H1 (cell line): ENCODE measurements at regions not wholly inside any gene's neighbourhood (a gene's known extent, or its start where the extent isn't known, plus 50 kb on each side); places are given as distances from the start of the nearest gene placed in this dataset.

Source experiments
- CTCF ChIA-PET: fragments of 300-600 bp; sonication (Branson Sonifier 250); formaldehyde crosslinking; loops from one replicate; lab custom pipeline; 2021; ENCODE audit not compliant: partially characterized antibody; lab: Charles Lee
- POLR2A ChIA-PET: fragments of 300-600 bp; sonication (Branson Sonifier 250); formaldehyde crosslinking; loops from one replicate; lab custom pipeline; 2021; ENCODE audit warnings: inconsistent platforms; ENCODE audit not compliant: partially characterized antibody; lab: Charles Lee
- DNase-seq, 2 experiments: peaks; one replicate each; pipeline versions ENCODE4 v3.0.0 to v3.0.0-alpha.2; 2010 to 2022; ENCODE audit warnings: low spot score in 2 of 2, low read depth in 1 of 2, mixed read lengths in 1 of 2
- FAIRE-seq: peaks from 2 replicates; lab custom pipeline; 2011; peaks lifted over from hg19 to GRCh38; lab: Jason Lieb, UNC
- H2AFZ ChIP-seq: 2 replicates; pipeline ENCODE4 v1.8.1; 2012; ENCODE audit warnings: low read length, inconsistent platforms
- H2AK5ac ChIP-seq: 2 replicates; pipeline ENCODE4 v1.6.1; 2013; ENCODE audit warnings: low read depth, low read length
- H2BK120ac ChIP-seq: replicated peaks from 2 replicates; pipeline ENCODE3; 2013; ENCODE audit warnings: low read depth, low read length, inconsistent platforms
- H2BK12ac ChIP-seq: 2 replicates; pipeline ENCODE4 v1.6.1; 2013; ENCODE audit warnings: low read depth, low read length
- H2BK15ac ChIP-seq: 2 replicates; pipeline ENCODE4 v1.6.1; 2013; ENCODE audit warnings: low read length
- H2BK20ac ChIP-seq: 2 replicates; pipeline ENCODE4 v1.6.1; 2013; ENCODE audit warnings: low read length
- H2BK5ac ChIP-seq: 2 replicates; pipeline ENCODE4 v1.6.1; 2013; ENCODE audit warnings: low read depth, low read length
- H3K14ac ChIP-seq: 2 replicates; pipeline ENCODE4 v1.6.1; 2013; ENCODE audit warnings: inconsistent platforms; ENCODE audit not compliant: insufficient read length
- H3K18ac ChIP-seq: 2 replicates; pipeline ENCODE4 v1.6.1; 2013; ENCODE audit warnings: low read length; ENCODE audit errors: extremely low read depth
- H3K23ac ChIP-seq: 2 replicates; pipeline ENCODE4 v1.6.1; 2013; ENCODE audit warnings: inconsistent platforms; ENCODE audit not compliant: insufficient read length
- H3K23me2 ChIP-seq: 2 replicates; pipeline ENCODE4 v1.6.1; 2013; ENCODE audit warnings: low read depth, low read length
- H3K27ac ChIP-seq: 2 replicates; pipeline ENCODE4 v1.6.1; 2011; ENCODE audit warnings: low read depth, low read length, inconsistent platforms
- H3K27me3 ChIP-seq, 4 experiments: replicated peaks in 1 of 4; 1 replicate in 1 of 4; 2 replicates in 3 of 4; pipeline versions ENCODE4 v1.6.1 to v1.8.1; 2011 to 2013; ENCODE audit warnings: low read length in 3 of 4, mild to moderate bottlenecking in 3 of 4, inconsistent platforms in 2 of 4, mixed read lengths in 2 of 4, moderate library complexity in 1 of 4; ENCODE audit not compliant: control insufficient read depth in 3 of 4, insufficient read depth in 3 of 4; ENCODE audit errors: extremely low read depth in 1 of 4
- H3K36me3 ChIP-seq, 4 experiments: 2 replicates each; pipeline versions ENCODE4 v1.6.1 to v1.8.1; 2011 to 2013; ENCODE audit warnings: mild to moderate bottlenecking in 4 of 4, low read length in 3 of 4, moderate library complexity in 2 of 4, control low read depth in 1 of 4, inconsistent platforms in 1 of 4; ENCODE audit not compliant: insufficient read depth in 4 of 4, control insufficient read depth in 2 of 4
- H3K4ac ChIP-seq: replicated peaks from 2 replicates; pipeline ENCODE3; 2013; ENCODE audit warnings: low read length, low read depth, mixed read lengths, inconsistent platforms; ENCODE audit not compliant: insufficient read length
- H3K4me1 ChIP-seq, 4 experiments: replicated peaks in 1 of 4; 1 replicate in 1 of 4; 2 replicates in 3 of 4; pipeline versions ENCODE4 v1.6.1 to v1.8.1; 2011 to 2013; ENCODE audit warnings: low read length in 3 of 4, inconsistent platforms in 2 of 4, mixed read lengths in 1 of 4; ENCODE audit not compliant: insufficient read depth in 4 of 4, control insufficient read depth in 3 of 4
- H3K4me2 ChIP-seq, 2 experiments: 2 replicates each; pipeline versions ENCODE4 v1.6.1 to v1.8.1; 2011 to 2013; ENCODE audit warnings: low read depth in 2 of 2, low read length in 2 of 2, control low read depth in 1 of 2, inconsistent platforms in 1 of 2, mild to moderate bottlenecking in 1 of 2; ENCODE audit not compliant: insufficient read depth in 1 of 2
- H3K4me3 ChIP-seq, 4 experiments: fragments of 200-600, 300-600 bp in 1 of 4; sonication (generic), shearing (Covaris generic), sonication (Bioruptor Twin) in 1 of 4; 2 replicates each; pipeline versions ENCODE4 v1.5.1 to v1.8.1; 2011 to 2016; ENCODE audit warnings: low read length in 4 of 4, low read depth in 3 of 4, control low read depth in 2 of 4, inconsistent platforms in 2 of 4, mild to moderate bottlenecking in 2 of 4, mixed read lengths in 1 of 4, moderate library complexity in 1 of 4; ENCODE audit not compliant: insufficient read depth in 2 of 4; ENCODE audit errors: extremely low read depth in 1 of 4
- H3K56ac ChIP-seq: replicated peaks from 2 replicates; pipeline ENCODE3; 2013; ENCODE audit warnings: low read depth, mild to moderate bottlenecking, mixed read lengths, low read length, inconsistent platforms; ENCODE audit not compliant: insufficient read length
- H3K79me1 ChIP-seq: 2 replicates; pipeline ENCODE4 v1.6.1; 2013; ENCODE audit warnings: low read depth, low read length, control low read depth
- H3K79me2 ChIP-seq, 2 experiments: 2 replicates each; pipeline versions ENCODE4 v1.6.1 to v1.8.1; 2012 to 2013; ENCODE audit warnings: low read length in 2 of 2, mild to moderate bottlenecking in 2 of 2, inconsistent platforms in 1 of 2; ENCODE audit not compliant: insufficient read depth in 2 of 2, control insufficient read depth in 1 of 2
- H3K9ac ChIP-seq, 4 experiments: replicated peaks in 1 of 4; 1 replicate in 1 of 4; 2 replicates in 3 of 4; pipeline versions ENCODE4 v1.6.1 to v1.8.1; 2011 to 2013; ENCODE audit warnings: low read depth in 3 of 4, low read length in 3 of 4, control low read depth in 2 of 4, mild to moderate bottlenecking in 2 of 4, moderate library complexity in 2 of 4, inconsistent platforms in 1 of 4; ENCODE audit errors: extremely low read depth in 1 of 4
- H3K9me3 ChIP-seq, 2 experiments: 2 replicates each; pipeline versions ENCODE4 v1.6.1 to v1.8.1; 2012 to 2013; ENCODE audit warnings: mild to moderate bottlenecking in 2 of 2, moderate library complexity in 2 of 2, control low read depth in 1 of 2, inconsistent platforms in 1 of 2, low read depth in 1 of 2, low read length in 1 of 2, mixed read lengths in 1 of 2; ENCODE audit not compliant: insufficient read depth in 2 of 2
- H4K20me1 ChIP-seq, 2 experiments: replicated peaks in 1 of 2; 2 replicates each; pipeline versions ENCODE3 to v1.8.1; 2011 to 2013; ENCODE audit warnings: inconsistent platforms in 2 of 2, low read length in 2 of 2, mild to moderate bottlenecking in 1 of 2; ENCODE audit not compliant: insufficient read depth in 2 of 2, control insufficient read depth in 1 of 2
- H4K5ac ChIP-seq: 2 replicates; pipeline ENCODE4 v1.6.1; 2013; ENCODE audit warnings: low read length, low read depth, mixed read lengths, inconsistent platforms; ENCODE audit not compliant: insufficient read length
- H4K8ac ChIP-seq: 2 replicates; pipeline ENCODE4 v1.8.0; 2013; ENCODE audit warnings: mild to moderate bottlenecking, moderate library complexity, low read length, inconsistent platforms; ENCODE audit not compliant: insufficient read depth; ENCODE audit errors: extremely low read depth
- H4K91ac ChIP-seq: replicated peaks from 2 replicates; pipeline ENCODE3; 2013; ENCODE audit warnings: low read length, mixed read lengths, inconsistent platforms; ENCODE audit not compliant: insufficient read length
- ASH2L ChIP-seq: fragments of 200-600, 300-600 bp; sonication (generic); IDR thresholded peaks from one replicate; pipeline ENCODE4 v1.7.1; 2017; ENCODE audit warnings: low read length
- BACH1 ChIP-seq: IDR thresholded peaks from 2 replicates; pipeline ENCODE4 v1.6.1; 2012; ENCODE audit warnings: low read length, improper control_type of control experiment
- CBX8 ChIP-seq: fragments of 300-800, 300-1000 bp; sonication (generic); IDR thresholded peaks from 2 replicates; pipeline ENCODE4 v1.7.1; 2016; ENCODE audit warnings: low read depth, low read length, borderline replicate concordance
- CHD1 ChIP-seq: IDR thresholded peaks from 2 replicates; pipeline ENCODE4 v1.6.1; 2012; ENCODE audit warnings: low read depth, low read length, improper control_type of control experiment
- EZH2 ChIP-seq: fragments of 200-600 bp; sonication (generic); IDR thresholded peaks from 2 replicates; pipeline ENCODE4 v1.7.1; 2012; ENCODE audit warnings: low read depth, mild to moderate bottlenecking, moderate library complexity, low read length, inconsistent platforms; ENCODE audit not compliant: severe bottlenecking
- HDAC6 ChIP-seq: IDR thresholded peaks from one replicate; pipeline ENCODE4 v1.7.1; 2012; ENCODE audit warnings: low read depth, mild to moderate bottlenecking, inconsistent platforms, low read length, moderate library complexity
- JUN ChIP-seq: IDR thresholded peaks from 2 replicates; pipeline ENCODE4 v1.6.1; 2011; ENCODE audit warnings: low read depth, mild to moderate bottlenecking, improper control_type of control experiment, low read length
- PHF8 ChIP-seq: fragments of 200-600 bp; sonication (generic); conservative IDR thresholded peaks from 2 replicates; pipeline ENCODE4 v1.7.1; 2012; ENCODE audit warnings: low read depth, mild to moderate bottlenecking, inconsistent platforms, low read length, moderate library complexity
- POU5F1 ChIP-seq: IDR thresholded peaks from 2 replicates; pipeline ENCODE4 v1.6.1; 2011; ENCODE audit warnings: low read depth, mild to moderate bottlenecking, low read length, moderate library complexity
- RBBP5 ChIP-seq: IDR thresholded peaks from 2 replicates; pipeline ENCODE4 v1.7.1; 2012; ENCODE audit warnings: low read depth, mild to moderate bottlenecking, inconsistent platforms, low read length, moderate library complexity, borderline replicate concordance
- SIX5 ChIP-seq: IDR thresholded peaks from 2 replicates; pipeline ENCODE4 v1.6.1; 2011; ENCODE audit warnings: mild to moderate bottlenecking, low read depth, low read length
- SP2 ChIP-seq: IDR thresholded peaks from 2 replicates; pipeline ENCODE4 v1.6.1; 2012; ENCODE audit warnings: mild to moderate bottlenecking, low read length, inconsistent platforms
- TBP ChIP-seq: IDR thresholded peaks from 2 replicates; pipeline ENCODE4 v1.6.1; 2011; ENCODE audit warnings: low read depth, low read length, improper control_type of control experiment
- WGBS, 2 experiments: shearing (Covaris generic) in 1 of 2; methylation state at CpG; one replicate each; pipeline versions ENCODE4 v1.1.6 to v1.1.7; 2013 to 2015; ENCODE audit warnings: low lambda C conversion rate in 2 of 2, mixed read lengths in 2 of 2, inconsistent platforms in 1 of 2, low coverage in 1 of 2, missing lambda C conversion rate in 1 of 2; ENCODE audit not compliant: insufficient replicate concordance in 2 of 2, insufficient coverage in 1 of 2, insufficient read length in 1 of 2; ENCODE audit errors: extremely low coverage in 1 of 2, missing lambda C conversion rate in 1 of 2; 5-methylcytosine and 5-hydroxymethylcytosine counted together
- TF ChIP-seq, protein P1 (sequence below): IDR thresholded peaks from 2 replicates; pipeline ENCODE4 v1.6.1; 2012; ENCODE audit warnings: low read length, inconsistent platforms

DNA sequence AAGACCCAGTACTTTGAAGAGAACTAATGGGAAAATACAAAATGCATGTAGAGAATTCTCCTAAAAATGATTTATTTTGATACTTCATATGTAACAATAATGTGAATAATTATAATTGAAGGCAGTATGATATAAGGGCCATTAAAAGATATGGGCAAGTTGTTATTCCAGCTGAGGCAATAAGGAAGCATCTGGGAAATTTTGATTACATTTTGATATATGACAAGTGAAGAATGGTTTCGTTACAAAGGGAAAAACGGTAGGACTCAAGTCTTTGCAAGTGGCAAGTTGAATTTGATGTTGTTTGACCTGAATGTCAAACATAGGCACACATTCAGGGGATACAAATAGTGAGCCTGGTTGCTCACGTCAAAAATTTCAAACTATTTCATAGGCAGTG, 137.9 kb upstream of the TP63 start:
- Histone ChIP-seq H3K14ac (no peak overlapping the region), H2BK15ac (no peak overlapping the region), H3K9me3 (no peaks in the 10 kb centered on the region), H3K4ac (no peak overlapping the region), H3K27me3 (no peaks in the 10 kb centered on the region), H2BK12ac (no peak overlapping the region), H4K8ac (no peak overlapping the region), H3K4me1 (no peaks in the 10 kb centered on the region), H3K27ac (no peak overlapping the region), H2AK5ac (no peak overlapping the region), H3K23me2 (no peaks in the 10 kb centered on the region), H3K23ac (no peak overlapping the region), H3K18ac (no peak overlapping the region), H3K9ac (no peak overlapping the region), H2BK20ac (no peak overlapping the region), H2BK5ac (no peak overlapping the region), H4K20me1 (no peaks in the 10 kb centered on the region), H2BK120ac (no peak overlapping the region), H3K36me3 (no peaks in the 10 kb centered on the region), H4K91ac (no peak overlapping the region), H2AFZ (no peak overlapping the region)
- 100% methylated on average over 3 of the region's 3 CpGs; no CpG with 5 or more reads in 1 of the 2 experiments for WGBS, 2 experiments
- FAIRE-seq: no peak
- no peak for DNase-seq
- TF ChIP-seq TBP (no peak), BACH1 (no peak), HDAC6 (no peak), JUN (no peak), SIX5 (no peak), RBBP5 (no peak), ASH2L (no peak), SP2 (no peak), EZH2 (no peak), CBX8 (no peak), POU5F1 (no peak), PHF8 (no peak), CHD1 (no peak)
- TF ChIP-seq, protein P1, sequence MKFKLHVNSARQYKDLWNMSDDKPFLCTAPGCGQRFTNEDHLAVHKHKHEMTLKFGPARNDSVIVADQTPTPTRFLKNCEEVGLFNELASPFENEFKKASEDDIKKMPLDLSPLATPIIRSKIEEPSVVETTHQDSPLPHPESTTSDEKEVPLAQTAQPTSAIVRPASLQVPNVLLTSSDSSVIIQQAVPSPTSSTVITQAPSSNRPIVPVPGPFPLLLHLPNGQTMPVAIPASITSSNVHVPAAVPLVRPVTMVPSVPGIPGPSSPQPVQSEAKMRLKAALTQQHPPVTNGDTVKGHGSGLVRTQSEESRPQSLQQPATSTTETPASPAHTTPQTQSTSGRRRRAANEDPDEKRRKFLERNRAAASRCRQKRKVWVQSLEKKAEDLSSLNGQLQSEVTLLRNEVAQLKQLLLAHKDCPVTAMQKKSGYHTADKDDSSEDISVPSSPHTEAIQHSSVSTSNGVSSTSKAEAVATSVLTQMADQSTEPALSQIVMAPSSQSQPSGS: no peak
- TF ChIP-seq, all 59 proteins: peak for 0
- H3K79me2 ChIP-seq: no peaks in the 10 kb centered on the region
- H3K56ac ChIP-seq: no peak overlapping the region
- H3K79me1 ChIP-seq: no peaks in the 10 kb centered on the region
- POLR2A ChIA-PET: no interaction called here
- H3K4me3 ChIP-seq: no peak overlapping the region
- H4K5ac ChIP-seq: no peak overlapping the region
- CTCF ChIA-PET: no interaction called here
- no peak overlapping the region for H3K4me2 ChIP-seq
